ENCODE measurements at regions not wholly inside any gene's neighbourhood (a gene's known extent, or its start where the extent isn't known, plus 50 kb on each side); places are given as distances from the start of the nearest gene placed in this dataset.

DNA sequence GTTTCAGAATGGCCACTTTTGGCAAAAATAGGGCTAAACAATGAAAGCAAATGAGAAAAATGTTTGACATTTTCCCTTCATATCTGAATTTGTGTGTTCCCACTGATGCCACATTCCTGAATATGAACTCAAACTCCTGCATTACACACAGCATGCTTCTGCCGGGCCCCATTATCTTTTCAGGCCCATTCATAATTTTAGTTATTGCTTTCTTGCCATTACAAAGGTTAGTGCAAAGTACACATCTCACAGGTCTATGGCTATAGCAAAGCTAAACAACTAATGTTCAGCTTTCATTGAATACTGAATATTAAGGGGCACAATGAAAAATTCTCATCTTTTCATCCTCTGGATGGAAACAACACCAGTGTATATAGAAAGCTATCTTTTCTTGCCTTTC lies 568.9 kb upstream of the ZNF608 start:
- Histone ChIP-seq H3K27me3 (ENCODE audit: control insufficient read depth, insufficient read depth, low read length) (no peaks in the 10 kb centered on the region), H3K27ac (ENCODE audit: low read length) (no peak overlapping the region), H3K4me3 (ENCODE audit: low read length) (no peak overlapping the region), H3K9me3 (ENCODE audit: control insufficient read depth, low read depth, low read length) (no peaks in the 10 kb centered on the region), H3K4me1 (ENCODE audit: control insufficient read depth, insufficient read depth, low read length) (peaks cover 12% of the 10 kb centered on the region), H3K36me3 (ENCODE audit: control insufficient read depth, insufficient read depth, low read length) (no peaks in the 10 kb centered on the region)
- peak; percentile 31 to 71 for DNase-seq
- whole genome bisulfite sequencing (ENCODE audit: insufficient coverage, low lambda C conversion rate), result 20% methylated on average over 1 of the region's 1 CpG

DNA sequence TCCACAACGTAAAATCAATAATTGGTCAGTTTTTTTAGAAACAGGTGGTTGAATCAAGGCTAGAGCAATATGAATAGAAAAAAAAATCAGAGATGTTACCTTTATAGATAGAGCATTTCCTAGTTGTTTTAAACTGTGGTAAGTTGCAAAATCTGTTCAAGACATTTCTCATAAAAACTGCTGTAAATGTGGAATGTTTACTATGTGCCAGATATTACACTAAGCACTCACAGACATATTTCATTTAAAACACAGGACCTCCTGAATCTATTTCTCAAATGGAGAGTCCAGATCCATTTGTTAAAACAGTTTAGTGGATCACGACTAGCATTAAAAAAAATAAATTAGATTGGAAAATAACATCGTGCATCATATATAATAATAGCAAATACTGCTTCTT lies 570.0 kb upstream of the ZNF608 start:
- Histone ChIP-seq H3K9me3 (ENCODE audit: control insufficient read depth, low read depth, low read length) (no peaks in the 10 kb centered on the region), H3K36me3 (ENCODE audit: control insufficient read depth, insufficient read depth, low read length) (no peaks in the 10 kb centered on the region), H3K27ac (ENCODE audit: low read length) (no peak overlapping the region), H3K4me1 (ENCODE audit: control insufficient read depth, insufficient read depth, low read length) (peaks cover 12% of the 10 kb centered on the region), H3K4me3 (ENCODE audit: low read length) (no peak overlapping the region), H3K27me3 (ENCODE audit: control insufficient read depth, insufficient read depth, low read length) (no peaks in the 10 kb centered on the region)
- no peak for DNase-seq
- WGBS (ENCODE audit: insufficient coverage, low lambda C conversion rate), result 71% methylated on average over 2 of the region's 3 CpGs

DNA sequence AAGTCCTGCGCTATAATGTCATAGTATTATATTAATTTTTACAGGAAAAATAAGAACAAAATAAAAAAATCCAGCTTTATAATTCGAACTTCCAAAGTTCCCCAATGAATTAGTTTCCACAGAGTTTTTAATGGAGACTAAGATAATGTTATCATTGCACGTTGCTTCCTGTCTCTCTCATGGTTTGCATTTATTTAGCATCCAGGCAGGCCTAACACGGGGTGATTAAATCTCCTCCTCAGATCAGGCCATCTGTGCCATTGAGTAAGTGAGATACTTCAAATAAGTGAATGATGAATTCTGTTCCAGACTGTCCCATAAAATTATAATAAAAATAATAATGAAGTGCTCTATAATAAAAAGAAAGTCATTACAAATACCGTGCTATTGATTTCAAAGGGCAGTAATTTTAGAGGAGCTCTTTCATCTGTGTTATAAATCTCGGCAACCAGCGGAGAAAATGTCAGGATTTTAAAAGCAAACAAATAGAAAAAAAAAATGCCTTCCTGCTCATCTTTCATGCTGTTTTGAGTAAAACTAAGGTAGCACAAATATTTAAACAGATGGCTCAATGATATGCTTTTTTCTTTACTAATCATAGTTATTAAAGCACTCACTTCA lies 570.6 kb upstream of the ZNF608 start:
- WGBS (ENCODE audit: insufficient coverage, low lambda C conversion rate), result 17% methylated on average over 4 of the region's 7 CpGs
- no peak overlapping the region for H3K27ac ChIP-seq (ENCODE audit: low read length)
- no peaks in the 10 kb centered on the region for H3K27me3 ChIP-seq (ENCODE audit: control insufficient read depth, insufficient read depth, low read length)
- H3K4me3 ChIP-seq (ENCODE audit: low read length), result no peak overlapping the region
- H3K4me1 ChIP-seq (ENCODE audit: control insufficient read depth, insufficient read depth, low read length), result peaks cover 12% of the 10 kb centered on the region
- H3K36me3 ChIP-seq (ENCODE audit: control insufficient read depth, insufficient read depth, low read length), result no peaks in the 10 kb centered on the region
- no peaks in the 10 kb centered on the region for H3K9me3 ChIP-seq (ENCODE audit: control insufficient read depth, low read depth, low read length)
- no peak for DNase-seq

DNA sequence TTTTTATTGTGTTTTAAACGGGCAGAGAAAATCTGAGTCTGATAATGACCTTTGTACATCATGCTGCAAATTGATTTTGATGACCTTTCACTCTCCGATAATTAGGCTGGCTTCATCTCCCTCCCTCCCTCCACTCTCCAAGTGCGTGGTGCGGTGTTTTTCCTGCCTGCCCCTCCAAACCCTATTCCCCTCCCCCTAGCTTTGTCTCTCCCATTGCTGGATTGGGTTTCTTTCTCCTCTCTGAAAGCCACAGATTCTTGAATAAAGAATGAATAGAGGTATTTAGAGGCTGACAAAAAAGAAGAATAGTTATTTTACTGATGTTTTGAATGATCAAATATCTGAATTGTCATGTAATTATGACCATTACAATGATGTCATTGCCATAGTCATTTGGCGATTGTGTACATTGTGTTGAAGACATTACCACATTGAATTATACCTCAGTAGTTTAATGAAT lies 571.1 kb upstream of the ZNF608 start:
- Histone ChIP-seq H3K4me1 (ENCODE audit: control insufficient read depth, insufficient read depth, low read length) (peaks cover 12% of the 10 kb centered on the region), H3K36me3 (ENCODE audit: control insufficient read depth, insufficient read depth, low read length) (no peaks in the 10 kb centered on the region), H3K27me3 (ENCODE audit: control insufficient read depth, insufficient read depth, low read length) (no peaks in the 10 kb centered on the region), H3K9me3 (ENCODE audit: control insufficient read depth, low read depth, low read length) (no peaks in the 10 kb centered on the region), H3K27ac (ENCODE audit: low read length) (no peak overlapping the region), H3K4me3 (ENCODE audit: low read length) (no peak overlapping the region)
- WGBS (ENCODE audit: insufficient coverage, low lambda C conversion rate), result no CpG with 5 or more reads among the region's 5 CpGs
- DNase-seq, result no peak

DNA sequence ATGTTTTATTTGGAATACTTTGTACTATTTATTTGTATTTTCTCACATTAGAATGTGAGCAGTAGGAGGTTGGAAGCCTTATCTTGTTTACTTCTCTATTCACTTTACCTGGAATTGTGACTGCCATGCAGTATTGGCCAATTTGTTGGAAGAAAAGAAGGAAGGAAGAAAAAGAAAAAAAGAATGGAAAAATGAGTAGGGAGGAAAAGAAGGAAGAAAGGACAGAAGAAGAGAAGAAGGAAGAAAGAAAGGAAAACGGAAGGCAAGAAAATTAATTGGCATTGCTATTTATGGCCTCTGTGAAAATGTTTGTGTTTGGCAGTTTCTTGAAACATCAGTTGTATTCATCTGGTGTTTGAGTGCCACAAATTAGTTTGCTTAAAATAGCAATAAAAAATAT lies 575.2 kb upstream of the ZNF608 start:
- Histone ChIP-seq H3K27me3 (ENCODE audit: control insufficient read depth, insufficient read depth, low read length) (no peaks in the 10 kb centered on the region), H3K4me3 (ENCODE audit: low read length) (no peak overlapping the region), H3K27ac (ENCODE audit: low read length) (no peak overlapping the region), H3K9me3 (ENCODE audit: control insufficient read depth, low read depth, low read length) (no peaks in the 10 kb centered on the region), H3K4me1 (ENCODE audit: control insufficient read depth, insufficient read depth, low read length) (peaks cover 3% of the 10 kb centered on the region), H3K36me3 (ENCODE audit: control insufficient read depth, insufficient read depth, low read length) (no peaks in the 10 kb centered on the region)
- WGBS (ENCODE audit: insufficient coverage, low lambda C conversion rate), result 87% methylated on average over 1 of the region's 1 CpG
- no peak for DNase-seq

DNA sequence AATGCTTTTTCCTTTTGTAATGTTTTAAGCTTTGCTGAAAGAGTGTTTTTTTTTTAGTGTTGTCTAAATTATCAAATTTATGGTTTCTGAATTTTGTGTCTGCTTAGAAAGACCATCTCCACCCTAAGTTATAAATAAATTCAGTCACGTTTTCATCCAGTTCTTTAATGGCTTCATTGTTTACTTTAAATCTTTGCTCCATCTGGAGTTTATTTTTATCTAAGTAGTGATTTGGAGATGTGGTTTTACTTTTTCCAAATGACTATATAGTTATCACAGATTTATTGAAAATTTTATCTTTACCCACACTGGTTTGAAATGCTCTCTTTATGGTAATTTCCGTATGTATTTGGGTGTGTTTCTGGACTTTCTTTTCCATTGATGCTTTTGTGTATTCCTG lies 577.2 kb upstream of the ZNF608 start:
- Histone ChIP-seq H3K4me1 (ENCODE audit: control insufficient read depth, insufficient read depth, low read length) (no peaks in the 10 kb centered on the region), H3K4me3 (ENCODE audit: low read length) (no peak overlapping the region), H3K27ac (ENCODE audit: low read length) (no peak overlapping the region), H3K36me3 (ENCODE audit: control insufficient read depth, insufficient read depth, low read length) (no peaks in the 10 kb centered on the region), H3K9me3 (ENCODE audit: control insufficient read depth, low read depth, low read length) (no peaks in the 10 kb centered on the region), H3K27me3 (ENCODE audit: control insufficient read depth, insufficient read depth, low read length) (no peaks in the 10 kb centered on the region)
- WGBS (ENCODE audit: insufficient coverage, low lambda C conversion rate), result 40% methylated on average over 1 of the region's 2 CpGs
- DNase-seq, result no peak

DNA sequence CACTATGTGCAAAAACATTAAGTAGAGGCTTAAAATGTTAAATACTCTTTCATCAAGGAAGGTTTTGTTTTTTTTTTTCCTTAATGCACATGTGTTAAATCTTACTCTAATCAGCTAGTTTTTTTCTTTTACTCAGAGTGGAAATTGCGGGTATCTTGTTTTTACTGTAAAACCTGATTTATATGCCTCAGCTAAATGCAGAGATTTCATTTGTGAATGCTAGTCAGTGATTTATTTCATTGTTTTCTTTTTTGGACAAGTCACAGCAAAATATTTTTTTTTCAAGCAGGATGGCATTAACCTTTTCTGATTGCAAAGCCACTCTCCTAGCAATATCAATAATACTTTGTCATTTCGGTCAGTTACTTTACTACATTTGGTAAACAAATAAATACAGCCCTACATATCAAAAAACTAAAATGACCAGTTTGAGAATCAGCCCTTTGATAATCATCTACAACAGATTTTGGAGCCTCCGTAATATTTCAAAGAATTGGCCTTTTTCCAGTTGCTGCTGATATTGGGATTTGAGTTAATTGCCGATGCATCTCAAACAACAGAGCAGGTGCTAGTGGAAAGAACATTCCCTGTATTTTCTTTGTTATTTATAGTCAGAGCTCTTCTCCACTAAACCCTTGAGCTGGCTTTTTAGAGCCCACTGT lies 579.2 kb upstream of the ZNF608 start:
- no peak for DNase-seq
- 70% methylated on average over 2 of the region's 4 CpGs for WGBS (ENCODE audit: insufficient coverage, low lambda C conversion rate)

DNA sequence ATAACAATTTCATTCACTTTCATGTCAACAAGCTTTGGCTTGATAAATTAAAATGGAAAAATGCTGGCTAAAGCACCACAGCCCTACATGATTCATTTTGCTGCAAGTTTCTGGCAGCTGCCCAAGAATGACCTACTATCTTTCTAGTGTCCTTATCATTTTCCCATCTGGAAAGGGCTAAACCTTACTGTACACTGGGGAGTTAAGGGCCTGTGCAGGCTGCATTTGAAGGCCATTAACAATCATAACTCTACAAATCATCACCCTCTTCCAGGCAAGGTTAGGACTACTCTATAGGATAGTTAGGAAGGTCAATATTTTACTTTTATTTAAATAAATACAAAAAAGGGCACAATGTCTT lies 579.7 kb upstream of the ZNF608 start:
- Histone ChIP-seq H3K9me3 (ENCODE audit: control insufficient read depth, low read depth, low read length) (no peaks in the 10 kb centered on the region), H3K36me3 (ENCODE audit: control insufficient read depth, insufficient read depth, low read length) (no peaks in the 10 kb centered on the region)
- DNase-seq, result peak; percentile 17 to 31

More for the DNA sequence above, 579.2 kb upstream of the ZNF608 start:
- Histone ChIP-seq H3K4me3 (ENCODE audit: low read length) (no peak overlapping the region), H3K36me3 (ENCODE audit: control insufficient read depth, insufficient read depth, low read length) (no peaks in the 10 kb centered on the region), H3K27me3 (ENCODE audit: control insufficient read depth, insufficient read depth, low read length) (no peaks in the 10 kb centered on the region), H3K4me1 (ENCODE audit: control insufficient read depth, insufficient read depth, low read length) (no peaks in the 10 kb centered on the region), H3K9me3 (ENCODE audit: control insufficient read depth, low read depth, low read length) (no peaks in the 10 kb centered on the region), H3K27ac (ENCODE audit: low read length) (no peak overlapping the region)

DNA sequence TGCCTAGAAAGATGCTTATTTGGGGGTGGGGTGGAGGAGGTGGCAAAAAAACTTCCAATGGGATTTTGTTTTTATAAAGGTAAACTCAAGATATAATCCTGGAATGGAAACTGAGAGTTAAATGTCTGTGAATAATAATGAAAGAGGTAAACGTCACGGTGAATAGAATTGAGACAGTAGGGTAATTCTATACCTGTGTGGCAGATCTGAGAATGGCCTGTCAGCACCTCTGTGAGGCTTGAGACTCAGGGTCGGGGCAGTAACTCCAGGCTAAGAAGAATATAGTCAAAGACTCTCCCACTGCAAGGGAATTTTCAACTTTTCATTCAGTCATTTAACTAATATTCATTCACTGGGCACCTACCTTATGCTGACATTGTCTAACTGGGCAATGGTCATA lies 581.2 kb upstream of the ZNF608 start:
- H3K27ac ChIP-seq (ENCODE audit: low read length), result no peak overlapping the region
- H3K27me3 ChIP-seq (ENCODE audit: control insufficient read depth, insufficient read depth, low read length), result no peaks in the 10 kb centered on the region
- no peak for DNase-seq
- H3K4me1 ChIP-seq (ENCODE audit: control insufficient read depth, insufficient read depth, low read length), result no peaks in the 10 kb centered on the region
- H3K36me3 ChIP-seq (ENCODE audit: control insufficient read depth, insufficient read depth, low read length), result no peaks in the 10 kb centered on the region
- H3K4me3 ChIP-seq (ENCODE audit: low read length), result no peak overlapping the region
- no peaks in the 10 kb centered on the region for H3K9me3 ChIP-seq (ENCODE audit: control insufficient read depth, low read depth, low read length)
- no CpG with 5 or more reads among the region's 3 CpGs for WGBS (ENCODE audit: insufficient coverage, low lambda C conversion rate)

More for the DNA sequence above, 579.7 kb upstream of the ZNF608 start:
- Histone ChIP-seq H3K4me3 (ENCODE audit: low read length) (no peak overlapping the region), H3K4me1 (ENCODE audit: control insufficient read depth, insufficient read depth, low read length) (no peaks in the 10 kb centered on the region), H3K27me3 (ENCODE audit: control insufficient read depth, insufficient read depth, low read length) (no peaks in the 10 kb centered on the region), H3K27ac (ENCODE audit: low read length) (no peak overlapping the region)

DNA sequence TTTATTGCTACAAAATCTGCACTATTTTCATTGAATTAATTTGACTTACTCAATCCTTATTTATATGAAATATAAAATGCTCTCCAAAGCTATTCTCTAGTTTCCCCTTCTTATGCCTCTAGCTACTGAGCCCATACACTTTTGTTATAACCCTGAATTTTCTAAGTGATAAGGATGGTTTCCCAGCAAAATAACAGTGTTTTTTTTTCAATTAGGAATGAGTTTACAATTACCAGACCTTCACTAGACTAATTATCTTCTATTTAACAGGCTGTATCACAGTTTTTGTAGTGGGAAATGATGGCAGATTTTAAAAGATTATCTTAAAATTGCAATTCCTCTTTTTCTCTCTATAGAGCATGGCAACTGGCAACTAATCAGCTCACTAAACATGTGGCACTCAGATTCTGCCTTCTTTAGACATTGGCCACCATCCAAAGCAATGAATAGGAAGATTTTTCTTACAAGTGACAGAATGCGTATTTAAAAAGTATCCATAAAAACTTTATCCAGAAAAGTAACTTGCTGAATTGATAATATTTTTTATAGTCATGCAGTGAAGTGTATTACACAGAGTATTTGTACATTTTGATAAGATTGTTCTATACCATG lies 585.7 kb upstream of the ZNF608 start:
- Histone ChIP-seq H3K36me3 (ENCODE audit: control insufficient read depth, insufficient read depth, low read length) (no peaks in the 10 kb centered on the region), H3K27me3 (ENCODE audit: control insufficient read depth, insufficient read depth, low read length) (no peaks in the 10 kb centered on the region), H3K4me3 (ENCODE audit: low read length) (no peak overlapping the region), H3K27ac (ENCODE audit: low read length) (no peak overlapping the region), H3K4me1 (ENCODE audit: control insufficient read depth, insufficient read depth, low read length) (no peaks in the 10 kb centered on the region), H3K9me3 (ENCODE audit: control insufficient read depth, low read depth, low read length) (no peaks in the 10 kb centered on the region)
- WGBS (ENCODE audit: insufficient coverage, low lambda C conversion rate), result 100% methylated on average over 1 of the region's 1 CpG
- no peak for DNase-seq

DNA sequence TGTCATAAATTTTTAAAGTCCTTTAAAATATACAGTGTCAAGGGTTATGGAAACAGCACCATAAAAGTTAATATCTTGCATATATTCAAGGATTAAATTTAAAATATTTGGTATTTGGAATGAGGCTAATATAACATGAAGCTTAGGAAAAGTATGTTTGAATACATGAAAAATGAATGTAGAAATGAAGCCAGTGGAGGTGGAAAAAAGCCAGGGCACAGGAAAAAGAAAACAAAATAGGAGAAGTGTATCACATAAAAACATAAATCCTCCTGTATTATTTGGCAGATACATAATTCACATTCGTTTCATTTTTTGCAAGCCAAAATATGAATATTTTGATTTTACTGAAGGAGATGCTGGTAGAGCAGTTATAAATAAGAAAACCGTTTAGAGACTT lies 587.0 kb upstream of the ZNF608 start:
- Histone ChIP-seq H3K4me3 (ENCODE audit: low read length) (no peak overlapping the region), H3K27me3 (ENCODE audit: control insufficient read depth, insufficient read depth, low read length) (no peaks in the 10 kb centered on the region), H3K36me3 (ENCODE audit: control insufficient read depth, insufficient read depth, low read length) (no peaks in the 10 kb centered on the region), H3K4me1 (ENCODE audit: control insufficient read depth, insufficient read depth, low read length) (no peaks in the 10 kb centered on the region), H3K9me3 (ENCODE audit: control insufficient read depth, low read depth, low read length) (no peaks in the 10 kb centered on the region), H3K27ac (ENCODE audit: low read length) (no peak overlapping the region)
- 88% methylated on average over 1 of the region's 2 CpGs for WGBS (ENCODE audit: insufficient coverage, low lambda C conversion rate)
- no peak for DNase-seq
